ENCODE measurements at regions not wholly inside any gene's neighbourhood (a gene's known extent, or its start where the extent isn't known, plus 50 kb on each side); places are given as distances from the start of the nearest gene placed in this dataset.

- TF ChIP-seq ZFAT (CRISPR knock-in tag; conservative IDR thresholded peaks at IDR 0.05) (no peak), SNRNP70 (IDR thresholded peaks at IDR 0.05; ENCODE audit: low read depth, low read length) (no peak), HNF1B (CRISPR knock-in tag; IDR thresholded peaks at IDR 0.05) (peak; percentile 96), ZBTB34 (CRISPR knock-in tag; IDR thresholded peaks at IDR 0.05) (peak; percentile 99), THAP9 (CRISPR knock-in tag; IDR thresholded peaks at IDR 0.05; ENCODE audit: borderline replicate concordance) (peak; percentile 91), RFXANK (CRISPR knock-in tag; IDR thresholded peaks at IDR 0.05) (peak; percentile 94; the same call in 1 of the 2 replicates), HOXA7 (CRISPR knock-in tag; IDR thresholded peaks at IDR 0.05) (no peak), ZNF678 (CRISPR knock-in tag; IDR thresholded peaks at IDR 0.05) (peak; percentile 88; the same call in 1 of the 2 replicates), ZNF549 (CRISPR knock-in tag; IDR thresholded peaks at IDR 0.05) (peak; percentile 35; the same call in 1 of the 2 replicates), CSRNP2 (CRISPR knock-in tag; conservative IDR thresholded peaks at IDR 0.05; ENCODE audit: low read depth) (no peak), HBP1 (CRISPR knock-in tag; IDR thresholded peaks at IDR 0.05; ENCODE audit: low read depth) (peak; percentile 93; the same call in 1 of the 2 replicates), SIN3A (IDR thresholded peaks at IDR 0.05; ENCODE audit: borderline replicate concordance, low read depth, low read length) (0 out of 2 replicates have a peak, but pooled peaks have one; percentile 48), MLLT10 (CRISPR knock-in tag; IDR thresholded peaks at IDR 0.05) (no peak), TMF1 (CRISPR knock-in tag; IDR thresholded peaks at IDR 0.05; ENCODE audit: low read depth) (peak; percentile 92; the same call in 1 of the 2 replicates), FOXP4 (CRISPR knock-in tag; IDR thresholded peaks at IDR 0.05) (peak; percentile 100), PRMT3 (CRISPR knock-in tag; IDR thresholded peaks at IDR 0.05; ENCODE audit: borderline replicate concordance, low read depth) (peak; percentile 96), KDM1A (CRISPR knock-in tag; IDR thresholded peaks at IDR 0.05) (peak; percentile 99), ZNF292 (CRISPR knock-in tag; IDR thresholded peaks at IDR 0.05; ENCODE audit: borderline replicate concordance, low read depth) (peak; percentile 100), POGZ (CRISPR knock-in tag; IDR thresholded peaks at IDR 0.05) (peak; percentile 99)
Measured at GRCh38 chr20:17859002-17859615, 109.5 kb downstream of the SNX5 start (continued).

Measured in HepG2 (cell line).